Kasumi-1 (cell line): ENCODE measurements at regions not wholly inside any gene's neighbourhood (a gene's known extent, or its start where the extent isn't known, plus 50 kb on each side); places are given as distances from the start of the nearest gene placed in this dataset.

Experiments
- DNase-seq, 2 experiments: peaks; one replicate each; lab custom pipeline; 2025; lab: John Stamatoyannopoulos, UW

DNA sequence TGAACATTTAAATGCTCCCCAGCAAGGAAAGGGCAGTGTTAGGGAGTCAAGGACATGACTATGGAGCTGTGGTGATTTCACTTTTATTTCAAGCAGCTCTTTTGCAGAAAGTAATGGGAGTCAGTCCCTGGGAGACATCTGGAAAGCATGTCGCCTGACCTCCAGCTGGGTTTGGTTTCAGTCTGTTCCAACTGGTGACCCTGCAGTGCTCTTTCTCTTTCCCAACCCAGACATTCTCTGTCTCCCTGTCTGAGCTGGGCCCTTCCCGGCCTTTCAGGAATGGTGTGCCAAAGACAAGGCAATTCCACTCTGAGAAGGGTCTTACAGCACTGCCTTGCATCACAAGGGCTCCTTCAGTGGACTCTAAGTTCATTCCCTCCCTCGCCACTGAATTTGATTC is 323.2 kb downstream of the OSR1 start:
- no peak for DNase-seq

DNA sequence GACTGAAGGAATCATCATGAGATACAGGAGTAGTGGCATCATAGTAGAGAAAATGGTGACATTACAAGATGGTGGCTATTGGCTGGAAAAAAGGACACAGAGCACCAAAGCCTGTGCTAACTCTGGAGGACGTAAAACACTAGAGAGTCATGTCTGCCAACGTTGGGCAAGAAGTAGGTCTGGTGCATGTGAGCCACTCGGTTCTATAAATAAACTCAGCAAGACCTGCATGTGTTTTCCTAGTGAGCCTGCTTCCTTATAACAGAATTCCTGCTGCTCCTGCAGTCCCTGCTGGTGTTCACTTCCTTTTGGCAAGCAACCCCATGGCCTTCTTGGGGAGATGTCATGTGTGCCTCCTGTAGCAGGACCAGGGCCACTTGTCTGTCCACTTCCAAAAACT is 325.2 kb downstream of the OSR1 start:
- no peak for DNase-seq

DNA sequence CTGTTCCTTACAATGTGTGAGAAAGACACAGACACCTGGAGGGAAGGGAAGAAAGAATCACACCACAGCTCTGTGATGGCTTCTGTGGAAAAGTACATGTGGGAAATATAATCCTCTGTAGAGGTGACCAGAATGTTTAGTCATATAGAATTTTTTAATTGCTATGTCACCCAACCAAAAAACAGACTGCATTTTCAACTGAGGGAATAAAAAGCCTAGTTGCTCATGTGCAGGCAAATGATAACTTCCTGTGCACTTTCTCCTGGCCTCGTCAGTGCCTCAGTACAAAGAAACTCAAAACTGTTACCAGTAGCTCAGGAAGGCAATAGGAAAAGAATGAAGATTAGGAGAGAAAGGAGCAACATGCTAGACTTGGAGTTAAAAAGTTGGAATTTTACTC is 326.8 kb downstream of the OSR1 start:
- no peak for DNase-seq

DNA sequence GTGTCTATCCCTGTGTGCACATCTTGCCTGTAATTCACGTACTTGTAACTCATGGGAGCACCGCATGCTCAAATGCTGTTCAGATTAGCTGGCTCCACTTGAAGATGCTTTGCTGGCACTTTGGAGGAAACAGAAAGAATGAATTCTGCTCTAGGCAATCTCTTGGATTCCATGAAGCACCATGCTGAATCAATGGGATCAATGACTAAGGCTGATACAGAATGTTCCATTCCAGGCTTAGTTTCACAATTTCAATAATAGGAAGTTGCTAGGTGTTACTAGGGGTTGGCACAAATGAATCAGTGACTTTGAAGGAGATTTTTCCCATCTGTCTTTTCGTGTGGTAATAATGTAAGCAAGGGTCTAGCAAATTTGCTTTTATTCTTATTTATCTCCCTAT is 328.8 kb downstream of the OSR1 start:
- no peak for DNase-seq

DNA sequence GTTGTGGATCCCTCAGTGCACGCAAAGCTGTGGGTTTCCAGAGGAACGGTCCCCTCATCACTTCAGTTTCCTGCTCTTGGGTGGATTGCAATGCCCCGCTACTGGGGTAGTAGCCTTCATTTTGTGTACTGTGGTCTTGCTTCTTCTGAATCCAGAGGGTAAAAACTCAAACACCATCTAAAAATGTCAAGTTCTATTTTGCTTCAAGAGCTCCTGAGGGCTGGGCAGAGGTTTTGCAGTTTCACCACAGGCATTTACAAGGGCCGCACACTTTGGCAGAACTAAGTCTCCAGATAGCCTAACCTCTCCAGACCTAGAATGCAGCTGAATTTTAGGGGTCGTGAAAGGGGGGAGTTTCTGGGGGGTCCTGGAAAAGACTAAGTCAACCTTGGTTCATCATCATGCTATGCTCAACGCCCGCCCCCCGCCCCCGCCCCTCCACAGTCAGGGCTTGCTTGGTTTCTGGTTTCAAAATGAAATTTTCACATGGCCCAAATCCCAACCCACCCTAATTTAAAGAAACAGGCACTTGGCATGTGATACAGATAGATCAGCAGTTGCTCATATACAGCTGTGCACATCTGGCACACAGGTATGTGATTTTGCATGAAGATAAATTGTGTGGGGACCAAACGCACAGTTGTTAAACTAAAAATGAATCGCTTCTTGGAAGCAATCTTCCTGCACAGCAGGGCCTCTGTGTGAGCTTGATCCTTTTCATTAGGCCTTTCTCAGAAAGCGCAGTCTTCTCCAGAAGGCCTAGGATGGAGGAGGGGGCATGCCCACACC is 329.6 kb downstream of the OSR1 start:
- no peak for DNase-seq

DNA sequence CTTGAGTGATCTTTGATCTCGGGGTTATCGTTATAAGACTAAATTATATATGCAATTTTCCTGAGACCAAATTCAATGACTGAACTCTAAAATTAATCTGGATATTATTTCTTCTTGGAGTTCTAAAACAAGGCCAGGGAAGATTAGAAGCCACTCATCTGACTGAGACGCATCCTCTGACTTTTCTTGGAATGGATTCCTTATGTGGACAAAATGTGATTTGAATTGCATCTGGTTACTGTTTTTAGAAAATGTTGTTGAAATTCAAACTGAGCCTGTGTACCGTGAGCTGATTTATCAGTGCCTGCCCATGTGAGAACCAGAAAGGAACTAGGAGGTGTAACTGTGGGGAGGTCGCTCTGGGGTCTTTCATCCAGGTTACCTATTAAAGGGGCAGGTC is 330.8 kb downstream of the OSR1 start:
- DNase-seq = no peak

DNA sequence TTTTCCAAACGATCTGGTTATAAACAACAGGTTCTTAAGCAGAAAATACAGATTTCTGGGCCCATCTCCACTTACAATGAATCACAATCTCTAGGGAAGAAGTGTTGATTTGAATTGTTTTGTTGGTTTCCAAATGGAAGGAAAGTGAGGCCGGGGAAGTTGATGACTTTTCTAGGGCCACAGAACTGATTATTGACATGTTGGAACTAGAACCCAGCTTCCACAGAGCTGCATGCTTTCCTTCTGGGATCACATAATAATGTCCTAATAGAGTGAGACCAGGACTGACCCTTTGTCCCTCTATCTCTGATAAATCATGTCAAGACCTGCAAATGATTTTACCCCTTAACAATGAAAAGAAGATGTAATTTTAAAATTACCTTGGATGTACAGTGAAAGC is 332.2 kb downstream of the OSR1 start:
- no peak for DNase-seq

DNA sequence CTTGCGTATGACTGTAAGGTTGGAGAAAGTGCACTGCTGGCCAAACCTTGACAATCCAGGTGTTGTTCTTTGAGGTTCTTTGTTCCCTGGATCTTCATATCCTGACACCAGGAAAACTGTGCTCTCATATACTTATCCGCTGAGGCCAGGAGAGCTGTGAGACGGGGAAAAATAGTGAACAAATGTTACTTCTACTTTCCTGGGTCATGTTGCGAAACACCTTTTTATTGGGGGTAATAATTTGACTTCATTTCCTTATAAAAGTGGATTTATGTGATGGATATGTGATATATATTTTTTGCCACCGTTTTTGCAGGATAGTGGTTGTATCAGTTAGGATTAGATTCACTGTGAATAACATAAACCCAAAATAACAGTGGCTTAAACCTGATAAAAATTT is 336.1 kb downstream of the OSR1 start:
- no peak for DNase-seq

DNA sequence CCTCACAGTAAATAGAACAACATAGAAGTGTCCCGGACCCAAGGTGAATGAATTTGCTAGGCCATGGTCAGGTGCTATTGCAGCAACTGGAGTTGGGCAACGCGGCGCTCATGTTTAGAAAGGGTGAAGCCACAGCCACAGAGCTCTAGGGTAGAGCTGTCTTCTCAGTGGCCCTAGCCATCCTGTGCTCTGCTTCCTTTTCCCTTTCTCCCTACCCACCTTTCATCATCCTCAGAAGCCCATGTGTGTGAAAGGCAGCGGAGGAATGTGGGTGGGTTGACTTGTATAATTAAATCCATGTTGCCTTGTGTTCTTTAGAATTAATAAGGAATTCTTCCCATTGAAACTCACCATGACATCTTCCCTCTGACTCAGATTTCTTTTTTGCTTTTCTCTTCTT is 336.7 kb downstream of the OSR1 start:
- no peak for DNase-seq

DNA sequence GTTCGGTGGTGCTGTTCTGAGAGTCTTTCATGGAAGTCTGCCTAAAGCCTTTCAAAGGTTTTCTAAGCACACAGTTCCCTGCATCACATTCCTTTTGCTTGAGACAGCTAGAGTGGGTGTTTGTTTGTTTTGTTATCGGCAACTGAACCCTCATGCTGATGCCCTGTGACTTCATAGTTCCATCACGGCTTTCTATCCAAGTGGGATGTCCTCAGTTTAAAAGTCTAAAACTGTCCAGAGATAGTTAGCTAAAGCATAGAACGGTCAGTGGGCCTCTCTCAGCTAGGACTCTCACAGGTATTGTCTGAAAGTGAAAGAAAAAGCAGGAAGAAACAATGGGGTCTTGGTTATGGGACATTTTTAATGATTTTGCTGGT is 337.3 kb downstream of the OSR1 start:
- DNase-seq = no peak

DNA sequence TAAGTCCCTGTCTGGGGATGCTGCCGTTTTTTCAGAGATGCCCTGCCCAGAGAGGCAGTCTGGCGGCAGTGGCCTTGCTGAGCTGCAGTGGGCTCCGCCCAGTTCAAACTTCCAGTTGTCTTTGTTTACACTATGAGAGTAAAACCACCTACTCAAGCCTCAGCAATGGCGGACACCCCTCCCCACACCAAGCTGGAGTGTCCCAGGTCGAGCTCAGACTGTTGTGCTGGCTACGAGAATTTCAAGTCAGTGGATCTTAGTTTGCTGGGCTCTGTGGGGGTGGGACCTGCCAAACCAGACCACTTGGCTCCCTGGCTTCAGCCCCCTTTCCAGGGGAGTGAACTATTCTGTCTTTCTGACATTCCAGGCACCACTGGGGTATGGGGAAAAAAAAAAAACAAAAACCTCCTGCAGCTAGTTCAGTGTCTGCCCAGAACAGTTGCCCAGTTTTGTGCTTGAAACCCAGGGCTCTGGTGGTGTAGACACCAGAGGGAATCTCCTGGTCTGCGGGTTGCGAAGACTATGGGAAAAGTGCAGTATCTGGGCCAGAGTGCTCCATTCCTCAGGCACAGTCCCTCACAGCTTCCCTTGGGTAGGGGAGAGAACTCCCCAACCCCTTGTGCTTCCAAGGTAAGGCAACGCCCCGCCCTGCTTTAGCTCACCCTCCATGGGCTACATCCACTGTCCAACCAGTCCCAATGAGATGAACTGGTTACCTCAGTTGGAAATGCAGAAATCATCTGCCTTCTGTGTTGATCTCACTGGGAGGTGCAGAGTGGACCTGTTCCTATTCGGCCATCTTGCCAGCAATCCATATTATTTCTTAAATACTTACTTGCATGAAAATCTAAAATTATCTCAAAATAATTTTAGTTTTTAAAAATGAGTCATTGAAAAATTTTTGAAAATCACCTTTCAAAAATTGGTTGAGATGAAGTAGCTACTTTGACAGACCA is 338.0 kb downstream of the OSR1 start:
- no peak for DNase-seq

DNA sequence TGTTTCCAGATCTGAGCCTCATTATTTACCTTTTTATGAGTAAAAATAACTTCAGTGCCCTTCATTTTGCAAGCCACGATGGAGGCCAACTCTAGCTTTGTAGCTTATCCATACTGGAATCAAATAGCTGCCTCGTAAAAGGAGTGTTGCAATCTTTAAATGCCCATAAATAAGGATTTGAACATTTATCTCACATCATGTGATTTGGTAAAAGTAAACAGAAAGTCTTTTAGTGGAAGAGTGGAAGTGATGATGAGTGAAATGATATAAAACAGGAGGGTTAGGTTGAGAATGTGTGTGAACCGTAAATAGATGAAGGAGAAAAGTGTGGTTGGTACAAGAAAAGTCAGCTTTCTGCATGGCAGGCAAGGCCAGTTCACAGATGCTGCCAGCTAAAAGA is 348.9 kb downstream of the OSR1 start:
- DNase-seq = no peak

DNA sequence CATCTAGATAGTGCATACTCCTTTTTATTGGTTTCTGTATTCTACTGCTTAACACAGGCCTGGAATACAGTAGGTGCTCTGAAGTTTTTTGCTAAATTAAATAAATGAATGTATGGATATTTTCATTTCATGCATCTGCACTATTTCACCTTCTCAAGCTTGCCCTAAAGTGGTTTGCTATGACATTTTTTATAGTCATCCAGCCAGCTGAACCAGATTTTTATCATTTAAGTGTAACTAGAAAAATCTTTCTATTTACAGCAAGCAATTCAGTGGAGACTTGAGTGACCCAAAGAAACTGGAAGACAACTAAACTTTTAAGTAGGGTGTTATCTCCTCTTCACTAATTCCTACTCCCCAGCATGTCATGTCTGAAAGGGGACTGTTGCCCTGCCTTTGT is 354.9 kb downstream of the OSR1 start:
- no peak for DNase-seq

DNA sequence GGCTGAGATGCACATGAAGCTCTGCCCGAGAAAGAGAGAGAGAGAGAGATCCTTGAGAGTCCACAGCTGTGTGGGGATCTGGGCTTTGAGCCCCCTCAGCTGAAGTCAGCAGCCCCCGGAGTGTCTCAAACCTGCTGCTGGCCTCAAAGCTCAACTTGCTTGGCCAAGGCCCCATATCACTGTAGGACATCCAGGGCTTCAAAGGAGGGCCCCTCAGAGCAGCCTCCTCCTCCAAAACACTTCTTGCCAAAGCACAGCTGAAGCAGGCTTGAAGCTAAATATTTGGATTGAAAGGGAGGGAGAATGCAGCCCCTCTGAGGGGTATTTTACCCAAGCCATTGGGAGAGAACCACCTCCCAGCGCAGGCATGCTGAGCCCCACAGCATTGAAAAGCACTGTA is 357.6 kb downstream of the OSR1 start:
- no peak for DNase-seq

DNA sequence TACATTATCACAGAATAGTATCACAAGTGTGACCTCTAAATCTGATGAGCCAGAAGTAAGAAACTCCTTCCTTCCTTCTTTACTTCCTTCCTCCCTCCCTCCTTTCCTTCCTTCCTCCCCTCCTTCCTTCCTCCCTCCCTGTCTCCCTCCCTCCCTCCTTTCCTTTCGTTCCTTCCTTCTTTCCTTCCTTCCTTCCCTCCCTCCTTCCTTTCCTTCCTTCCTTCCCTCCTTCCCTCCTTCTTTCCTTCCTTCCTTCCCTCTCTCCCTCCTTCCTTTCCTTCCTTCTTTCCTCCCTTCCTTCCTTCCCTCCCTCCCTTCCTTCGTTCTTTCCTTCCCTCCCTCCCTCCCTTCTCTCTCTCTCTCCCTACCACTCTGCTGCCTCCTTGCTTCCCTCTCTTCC is 359.2 kb downstream of the OSR1 start:
- no peak for DNase-seq

DNA sequence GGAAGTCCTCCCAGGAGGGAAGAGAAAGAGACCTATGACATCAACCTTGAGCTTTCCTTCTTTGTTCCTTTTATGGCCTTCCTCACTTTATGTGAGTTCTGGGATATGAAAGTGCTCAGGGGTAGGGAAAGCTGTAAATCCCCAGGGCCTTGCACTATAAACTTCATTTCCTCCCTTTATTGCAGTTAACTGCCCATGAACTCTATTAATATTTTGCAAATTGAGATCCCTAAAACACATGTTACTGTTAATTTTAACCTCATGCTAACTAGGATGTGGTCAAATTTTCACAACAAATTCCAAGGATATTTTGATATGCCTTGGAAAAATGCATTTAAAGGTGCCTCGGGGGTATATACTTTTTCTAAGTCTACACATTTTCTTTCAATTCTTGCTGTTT is 359.9 kb downstream of the OSR1 start:
- DNase-seq = no peak

DNA sequence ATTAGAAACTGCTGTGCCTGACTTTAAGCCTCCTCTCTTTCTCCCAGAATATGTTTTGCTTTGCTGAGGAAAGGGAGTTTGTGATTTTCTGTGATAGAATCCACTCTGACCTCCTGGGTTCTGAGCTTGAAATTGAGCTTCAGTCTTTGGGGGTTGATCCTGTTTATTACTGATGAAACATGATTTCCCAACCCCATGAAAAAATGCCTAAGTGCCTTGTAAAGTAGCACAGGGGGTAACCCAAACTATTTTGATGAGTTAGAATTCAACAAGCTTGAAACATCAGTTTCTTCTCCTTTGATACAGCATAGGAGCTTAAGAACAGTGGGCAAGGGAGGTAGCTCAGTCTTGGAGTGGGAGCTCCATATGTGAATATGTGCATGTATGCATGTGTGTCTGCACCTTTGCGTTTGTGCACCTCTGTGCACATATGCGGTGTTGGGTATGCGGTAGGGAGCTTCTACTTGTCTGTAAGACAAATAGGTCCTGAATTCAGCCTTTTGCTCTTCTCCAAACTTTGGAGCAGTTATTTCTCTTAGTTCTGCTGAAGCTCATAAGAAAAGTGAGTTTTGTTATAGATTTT is 364.6 kb downstream of the OSR1 start:
- no peak for DNase-seq

DNA sequence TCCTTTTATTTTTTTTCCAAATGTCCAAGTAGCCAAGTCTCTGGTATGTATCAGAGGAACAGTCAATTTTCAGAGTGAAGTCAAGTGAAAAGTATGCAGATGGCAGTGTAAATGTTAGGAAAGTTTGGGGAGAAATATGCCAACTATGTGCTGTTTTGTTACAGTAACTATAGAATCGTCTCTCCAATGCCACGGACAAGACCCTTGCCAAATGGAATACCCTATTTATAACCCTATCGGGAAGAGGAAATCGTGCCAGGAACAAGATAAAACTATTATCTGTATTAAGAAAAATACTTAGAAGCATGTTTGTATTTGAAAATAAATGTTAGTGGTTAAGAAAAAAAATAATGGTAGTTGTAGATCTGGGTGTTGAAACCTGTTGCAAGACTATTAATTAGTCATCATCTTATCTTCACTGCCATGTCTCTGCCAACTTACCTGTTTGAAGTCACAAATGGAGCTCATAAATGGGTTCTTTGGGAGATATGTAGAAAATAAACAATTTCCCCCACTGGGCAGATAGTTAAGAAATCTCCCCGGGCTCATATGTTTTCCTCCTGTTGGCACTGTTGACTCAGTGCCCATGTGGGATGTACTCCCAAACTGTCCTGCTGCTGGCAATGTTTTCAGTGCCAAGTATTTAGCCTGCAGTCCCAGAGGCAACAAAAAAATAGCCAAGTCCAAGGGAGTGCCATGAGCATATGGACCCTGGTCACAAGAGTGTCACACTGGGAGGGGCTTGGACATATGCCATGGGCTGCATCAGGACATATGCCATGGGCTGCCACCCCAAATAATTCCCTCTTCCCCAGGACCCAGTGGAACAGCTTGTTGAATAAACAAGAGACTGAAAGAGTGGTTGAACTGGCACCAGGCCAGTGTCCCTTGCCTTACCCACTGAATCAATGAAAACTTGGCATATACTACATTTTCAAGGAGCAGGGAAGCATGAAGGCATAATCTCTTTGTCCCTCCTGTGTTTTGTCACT is 366.9 kb downstream of the OSR1 start:
- no peak for DNase-seq

DNA sequence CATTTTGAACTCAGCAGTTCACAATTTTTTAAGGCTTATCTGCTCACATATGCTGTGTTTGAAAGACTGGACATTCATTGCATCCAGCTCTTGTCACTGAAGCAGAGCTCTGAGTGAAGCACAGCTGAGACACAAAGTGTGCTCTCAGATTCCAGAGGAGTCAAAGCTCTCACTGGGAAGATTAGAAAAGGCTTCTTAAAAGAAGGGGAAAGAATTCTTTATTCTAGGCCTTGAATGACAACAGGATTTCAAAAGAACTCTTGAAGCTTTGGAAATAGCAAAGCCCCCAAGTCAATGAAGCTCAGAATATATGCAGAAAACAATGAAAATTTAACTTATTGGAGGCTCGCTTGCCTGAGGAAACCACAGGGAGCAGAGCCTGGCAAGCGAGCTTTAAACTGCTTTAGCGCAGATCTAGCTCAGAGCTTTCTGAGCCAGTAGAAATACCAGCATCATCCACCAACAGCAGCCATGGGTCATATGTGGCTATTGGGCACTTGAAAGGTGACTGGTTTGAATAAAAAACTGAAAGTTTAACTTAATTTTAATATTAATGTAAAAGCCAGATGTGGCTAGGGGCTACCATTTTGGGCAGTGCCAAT is 369.7 kb downstream of the OSR1 start:
- no peak for DNase-seq

DNA sequence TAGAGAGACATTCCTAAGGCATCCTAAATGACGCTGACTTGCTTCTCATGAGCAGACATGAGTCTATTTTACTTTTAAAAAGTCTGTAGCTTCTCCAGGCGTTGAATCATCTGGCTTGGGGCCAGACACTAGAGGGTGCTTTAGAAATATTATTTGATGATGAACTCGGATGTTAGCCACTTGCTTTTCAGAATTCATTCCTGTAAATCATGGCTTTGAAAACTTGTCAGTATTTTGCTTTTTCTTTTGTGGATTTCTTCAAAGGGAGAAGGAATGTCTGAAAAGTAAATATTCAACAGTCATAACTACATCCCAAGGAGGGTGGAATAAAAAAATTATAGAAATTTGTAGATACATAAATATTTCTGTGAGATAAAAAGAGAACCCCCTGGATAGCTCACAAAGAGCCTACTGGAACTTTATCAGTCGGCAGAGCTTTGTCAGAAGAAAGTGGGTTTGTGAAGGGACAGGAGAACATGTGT is 370.8 kb downstream of the OSR1 start:
- DNase-seq = no peak

DNA sequence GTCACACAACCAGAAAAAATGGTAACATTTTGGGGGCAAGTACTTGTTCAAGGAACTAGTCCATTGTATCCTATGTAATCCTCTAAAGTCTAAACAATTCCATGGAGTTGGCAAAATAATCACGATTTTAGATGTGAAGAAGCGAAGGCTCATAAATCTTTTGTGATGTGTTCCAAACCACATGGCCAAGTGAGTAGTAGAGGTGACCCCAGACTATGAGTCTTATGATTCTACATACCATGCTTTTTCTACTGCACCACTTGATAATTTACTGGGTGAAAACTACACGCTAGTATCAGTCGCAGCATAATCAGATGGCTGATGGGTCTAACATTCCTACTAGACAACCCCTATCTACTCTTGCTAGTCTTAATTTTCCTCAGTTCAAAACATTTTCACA is 371.4 kb downstream of the OSR1 start:
- no peak for DNase-seq
